Fibroblast of peridontal ligament (primary cell): ENCODE measurements at regions not wholly inside any gene's neighbourhood (a gene's known extent, or its start where the extent isn't known, plus 50 kb on each side); places are given as distances from the start of the nearest gene placed in this dataset.

Experiments
- DNase-seq: peaks from one replicate; pipeline ENCODE4 v3.0.0-alpha.2; 2010; ENCODE audit errors: extremely low read depth

GRCh38 chr2:226396541-226396940, 403.1 kb downstream of the IRS1 start:
- no peak for DNase-seq

- DNase-seq: no peak
Measured at GRCh38 chr2:226387499-226387942, 412.1 kb downstream of the IRS1 start.

GRCh38 chr2:226383461-226383860, 416.2 kb downstream of the IRS1 start:
- DNase-seq: no peak

GRCh38 chr2:226380679-226381078, 418.9 kb downstream of the IRS1 start:
- DNase-seq: no peak

GRCh38 chr2:226378753-226379705, 420.6 kb downstream of the IRS1 start:
- peak; percentile 36 for DNase-seq

DNA sequence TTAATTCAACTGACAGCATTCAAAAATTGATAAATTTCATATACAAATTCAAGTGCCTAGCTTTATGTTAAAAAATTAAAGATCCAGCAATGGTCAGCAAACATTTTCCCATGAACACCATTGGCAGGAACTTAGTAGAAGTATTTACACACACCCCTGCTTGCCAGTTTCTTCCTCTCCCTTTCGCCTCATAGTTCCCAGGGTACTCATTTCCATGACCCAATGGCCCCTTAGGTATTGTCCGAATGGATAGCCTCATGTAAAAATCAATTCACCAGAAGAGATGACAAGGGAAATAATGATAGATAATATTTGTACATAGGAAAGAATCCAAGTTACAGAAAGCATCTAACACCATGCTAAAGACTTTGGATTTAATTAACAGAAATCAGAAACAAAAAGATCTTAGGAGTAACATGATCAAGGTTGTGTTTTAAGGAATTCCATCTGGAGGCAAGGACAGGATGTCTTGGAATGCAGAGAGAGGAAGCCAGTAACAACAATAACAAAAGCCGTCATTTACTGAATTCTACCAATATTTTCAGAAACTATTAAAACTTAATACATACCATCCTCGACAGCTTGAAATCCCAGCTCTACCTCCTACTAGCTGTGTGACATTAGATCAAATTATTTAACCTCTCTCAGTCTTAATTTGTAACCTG, 423.0 kb downstream of the IRS1 start:
- DNase-seq: no peak

DNA sequence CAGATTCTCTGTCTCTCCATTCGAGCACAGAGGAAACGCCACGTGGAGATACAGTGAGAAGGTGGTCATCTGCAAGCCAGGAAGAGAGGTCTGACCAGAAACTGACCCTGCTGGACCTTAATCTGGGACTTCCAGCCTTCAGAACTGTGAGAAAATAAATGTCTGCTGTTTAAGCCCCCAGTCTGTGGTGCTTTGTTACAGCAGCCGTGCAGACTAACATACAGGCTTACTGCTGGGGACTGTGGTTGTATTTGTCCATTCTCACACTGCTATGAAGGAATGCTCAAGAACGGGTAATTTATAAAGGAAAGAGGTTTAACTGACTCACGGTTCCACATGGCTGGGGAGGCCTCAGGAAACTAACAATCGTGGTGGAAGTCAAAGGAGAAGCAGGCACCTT, 432.7 kb downstream of the IRS1 start:
- no peak for DNase-seq

GRCh38 chr2:226364217-226364616, 435.4 kb downstream of the IRS1 start:
- no peak for DNase-seq

- DNase-seq: peak; percentile 70
Measured at GRCh38 chr2:226362980-226363379, 436.6 kb downstream of the IRS1 start.

GRCh38 chr2:226360658-226361057, 439.0 kb downstream of the IRS1 start:
- no peak for DNase-seq

GRCh38 chr2:226358688-226359087, 440.9 kb downstream of the IRS1 start:
- peak; percentile 54 for DNase-seq

- no peak for DNase-seq
Measured at GRCh38 chr2:226357816-226358215, 441.8 kb downstream of the IRS1 start.

- DNase-seq: no peak
Measured at GRCh38 chr2:226355600-226355999, 444.0 kb downstream of the IRS1 start.

DNA sequence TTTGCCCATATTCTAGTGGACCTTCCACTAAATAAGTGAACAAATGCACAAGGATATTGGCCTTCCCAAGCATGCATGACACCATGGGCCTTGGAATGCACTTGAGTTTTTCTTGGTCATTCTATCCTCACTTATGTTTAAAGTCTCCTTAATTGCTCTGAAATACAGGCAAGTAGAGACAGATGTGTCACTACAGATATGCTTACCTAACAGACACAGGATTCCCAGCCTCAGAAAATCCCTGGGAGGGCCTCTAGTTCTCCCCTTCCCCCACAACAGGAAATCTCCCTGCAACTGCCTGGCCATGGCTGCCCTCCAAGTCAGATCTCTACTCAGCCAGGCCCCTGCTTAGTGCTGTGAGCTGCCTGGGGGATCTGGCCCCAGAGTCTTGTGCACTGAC, 445.2 kb downstream of the IRS1 start:
- DNase-seq: peak; percentile 65

- no peak for DNase-seq
Measured at GRCh38 chr2:226352941-226353560, 446.6 kb downstream of the IRS1 start.

DNA sequence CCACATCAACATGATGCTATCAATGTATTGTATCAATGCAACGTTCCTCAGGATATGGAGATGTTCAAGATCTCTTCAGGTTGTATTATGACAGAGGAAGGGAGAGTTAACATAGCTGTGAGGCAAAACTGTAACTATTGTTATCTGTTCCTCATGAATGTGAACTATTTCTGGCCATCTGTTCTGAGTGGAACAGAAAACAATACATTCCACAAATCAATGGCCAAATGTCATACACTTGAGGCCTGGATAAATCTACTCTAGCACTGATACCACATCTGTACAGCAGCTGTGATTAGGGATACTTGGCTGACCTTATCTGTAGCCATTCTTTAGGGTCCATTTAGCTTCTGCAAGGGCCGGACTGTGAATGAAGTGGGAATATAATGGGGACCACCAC, 447.9 kb downstream of the IRS1 start:
- peak; percentile 6 for DNase-seq

- DNase-seq: peak; percentile 12
Measured at GRCh38 chr2:226339616-226340015, 460.0 kb downstream of the IRS1 start.

DNA sequence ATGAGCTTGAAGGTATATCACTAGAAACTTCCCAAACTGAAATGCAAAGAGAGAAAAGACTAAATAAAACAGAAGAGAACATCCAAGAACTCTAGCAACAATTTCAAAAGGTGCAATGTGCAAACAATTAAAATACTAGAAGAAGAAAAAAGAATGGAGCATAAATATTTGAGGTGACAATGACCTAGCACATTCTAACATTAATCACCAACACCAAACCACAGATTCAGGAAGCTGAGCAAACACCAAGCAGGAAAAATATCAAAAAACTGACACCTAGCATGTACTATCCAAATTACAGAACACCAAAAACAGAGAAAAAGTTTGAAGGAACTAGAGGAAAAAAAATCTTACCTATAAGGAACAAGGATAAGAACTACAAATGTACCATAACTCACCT, 460.8 kb downstream of the IRS1 start:
- no peak for DNase-seq

DNA sequence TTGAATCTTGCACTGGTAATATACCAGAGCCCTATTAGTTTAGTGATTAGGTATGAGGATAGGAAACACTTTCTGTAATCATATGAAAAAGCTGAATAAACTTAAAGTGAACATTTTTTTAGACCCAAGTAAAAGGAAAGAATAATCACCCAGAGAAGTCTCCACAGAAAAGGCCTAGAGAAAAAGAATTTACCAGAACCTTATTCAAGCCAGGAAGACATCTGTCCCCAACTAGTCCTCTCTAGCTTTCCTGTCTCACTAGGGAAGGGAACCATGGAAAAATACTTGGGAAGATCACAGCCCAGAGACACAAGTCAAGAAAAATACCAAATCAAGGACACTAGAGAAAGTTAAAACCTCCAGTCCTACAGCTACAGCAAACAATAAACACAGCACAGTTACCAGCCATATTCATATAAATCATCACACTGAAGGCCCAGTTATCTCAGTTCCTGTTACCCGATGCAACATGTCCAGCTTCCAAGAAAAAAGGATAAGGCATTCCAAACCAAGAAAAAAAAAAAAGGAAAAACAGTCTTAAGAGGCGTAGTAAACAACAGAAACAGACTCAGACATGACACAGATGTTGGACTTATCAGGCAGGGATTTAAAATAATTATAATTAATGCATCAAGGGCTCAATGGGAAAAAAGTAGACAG, 461.5 kb downstream of the IRS1 start:
- peak; percentile 24 for DNase-seq

DNA sequence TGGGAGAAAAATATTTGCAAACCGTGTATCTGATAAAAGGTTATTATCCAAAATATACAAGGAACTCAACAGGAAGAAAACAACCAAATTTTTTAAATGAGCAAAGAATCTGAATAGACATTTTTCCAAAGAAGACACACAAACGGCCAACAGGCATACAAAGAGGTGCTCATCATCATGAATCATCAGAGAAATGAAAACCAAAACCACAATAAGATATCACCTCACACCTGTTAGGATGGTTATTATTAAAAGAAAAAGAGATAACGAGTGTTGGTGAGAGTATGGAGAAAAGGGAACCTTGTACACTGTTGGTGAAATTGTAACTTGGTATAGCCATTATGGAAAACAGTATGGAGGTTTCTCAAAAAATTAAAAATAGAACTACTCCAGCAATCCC, 463.3 kb downstream of the IRS1 start:
- DNase-seq: no peak

GRCh38 chr2:226334981-226335720, 464.5 kb downstream of the IRS1 start:
- DNase-seq: peak; percentile 57
